PFSK-1 (cell line): ENCODE measurements at regions not wholly inside any gene's neighbourhood (a gene's known extent, or its start where the extent isn't known, plus 50 kb on each side); places are given as distances from the start of the nearest gene placed in this dataset.

ENCODE experiments used
- FOXP2 ChIP-seq: optimal IDR thresholded peaks from 2 replicates; pipeline ENCODE3; 2011; ENCODE audit warnings: borderline replicate concordance, control low read depth, inconsistent platforms; ENCODE audit not compliant: insufficient read depth; ENCODE audit errors: extremely low read length, extremely low read depth
- POLR2AphosphoS5 ChIP-seq: IDR thresholded peaks from 2 replicates; pipeline ENCODE4 v1.6.1; 2012; ENCODE audit warnings: low read depth, mild to moderate bottlenecking, control low read depth, low read length, moderate library complexity

- TF ChIP-seq POLR2AphosphoS5 (no peak), FOXP2 (no peak)
These were observed 87.8 kb upstream of the ARMC2 start for GRCh38 chr6:108760126-108761050.
